ENCODE measurements at regions not wholly inside any gene's neighbourhood (a gene's known extent, or its start where the extent isn't known, plus 50 kb on each side); places are given as distances from the start of the nearest gene placed in this dataset.

DNA sequence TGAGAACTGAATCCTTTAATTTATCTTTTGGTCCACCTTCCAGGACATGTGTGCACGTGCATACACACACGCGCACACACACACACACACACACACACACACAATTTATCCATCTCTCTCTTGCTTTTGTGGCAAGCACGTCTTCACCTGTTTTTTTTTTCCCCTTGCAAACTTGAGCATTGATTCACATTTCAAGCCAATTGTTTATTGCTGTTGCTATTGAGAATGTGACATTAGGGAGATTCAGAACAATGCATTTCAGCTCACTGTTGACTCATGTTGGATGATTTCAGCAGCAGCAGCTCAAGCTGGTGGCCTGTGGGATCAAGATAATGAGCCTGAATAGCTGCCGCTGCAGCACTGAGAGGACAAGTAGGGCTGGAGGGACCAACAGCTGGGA, 128.9 kb downstream of the SNAPC1 start (continued):
- TF ChIP-seq, protein P1, sequence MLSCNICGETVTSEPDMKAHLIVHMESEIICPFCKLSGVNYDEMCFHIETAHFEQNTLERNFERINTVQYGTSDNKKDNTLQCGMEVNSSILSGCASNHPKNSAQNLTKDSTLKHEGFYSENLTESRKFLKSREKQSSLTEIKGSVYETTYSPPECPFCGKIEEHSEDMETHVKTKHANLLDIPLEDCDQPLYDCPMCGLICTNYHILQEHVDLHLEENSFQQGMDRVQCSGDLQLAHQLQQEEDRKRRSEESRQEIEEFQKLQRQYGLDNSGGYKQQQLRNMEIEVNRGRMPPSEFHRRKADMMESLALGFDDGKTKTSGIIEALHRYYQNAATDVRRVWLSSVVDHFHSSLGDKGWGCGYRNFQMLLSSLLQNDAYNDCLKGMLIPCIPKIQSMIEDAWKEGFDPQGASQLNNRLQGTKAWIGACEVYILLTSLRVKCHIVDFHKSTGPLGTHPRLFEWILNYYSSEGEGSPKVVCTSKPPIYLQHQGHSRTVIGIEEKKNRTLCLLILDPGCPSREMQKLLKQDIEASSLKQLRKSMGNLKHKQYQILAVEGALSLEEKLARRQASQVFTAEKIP (CRISPR knock-in tag; IDR thresholded peaks at IDR 0.05; ENCODE audit: borderline replicate concordance) = no peak
- TF ChIP-seq TRIM24 (CRISPR knock-in tag; IDR thresholded peaks at IDR 0.05) (no peak), ATAD3A (CRISPR knock-in tag; IDR thresholded peaks at IDR 0.05) (no peak), TGIF2 (CRISPR knock-in tag; IDR thresholded peaks at IDR 0.05) (no peak), ZNF235 (CRISPR knock-in tag; IDR thresholded peaks at IDR 0.05; ENCODE audit: borderline replicate concordance) (no peak)

DNA sequence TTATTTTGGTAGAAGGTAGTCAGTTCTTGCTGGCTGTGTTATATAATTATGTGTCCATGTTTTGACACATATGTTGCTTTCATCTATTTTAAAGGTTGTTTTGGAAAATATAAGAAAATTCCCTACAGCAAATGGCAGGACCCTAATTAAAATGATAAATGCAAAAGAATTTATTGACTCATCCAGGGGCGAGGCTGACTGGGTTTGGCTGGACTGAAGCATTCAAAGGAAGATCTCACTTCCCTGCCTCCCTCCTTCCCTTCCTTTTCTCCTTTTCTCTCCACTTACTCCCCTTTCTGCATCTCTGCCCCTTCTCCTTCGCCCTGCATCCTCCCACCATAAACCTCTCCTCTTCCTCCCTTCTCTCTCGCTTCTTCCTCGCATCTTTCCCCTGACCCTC, 129.6 kb downstream of the SNAPC1 start:
- ATAC-seq (no peak), FAIRE-seq (no peak)
- in situ Hi-C loops (cut with HindIII; ENCODE audit: extremely low pct_ligation_motif_present, low pct_unique_long_range_greater_than_20kb) = no loop called here

More for the DNA sequence above, 129.6 kb downstream of the SNAPC1 start:
- Histone ChIP-seq H3K27me3 (ENCODE audit: control insufficient read depth in 1 of 2, insufficient read depth in 2 of 2, low read length in 2 of 2) (no peaks in the 10 kb centered on the region), H3K9me3 (ENCODE audit: low read length) (no peaks in the 10 kb centered on the region), H4K20me1 (ENCODE audit: insufficient read depth, low read length) (no peaks in the 10 kb centered on the region), H3K9ac (ENCODE audit: insufficient read depth, low read depth, low read length) (no peak overlapping the region), H2AFZ (ENCODE audit: low read length) (no peak overlapping the region), H3K4me2 (ENCODE audit: low read depth, low read length) (no peak overlapping the region), H3K4me3 (replicated peaks in 1 of 3; ENCODE audit: insufficient read depth in 1 of 3, low read depth in 2 of 3, low read length in 3 of 3) (no peak overlapping the region), H3K36me3 (replicated peaks in 1 of 2; ENCODE audit: control insufficient read depth in 1 of 2, insufficient read depth in 2 of 2, low read length in 2 of 2) (no peaks in the 10 kb centered on the region), H3K27ac (ENCODE audit: extremely low read length, insufficient read depth, low read length) (no peak overlapping the region), H3K4me1 (ENCODE audit: insufficient read depth, low read length) (no peaks in the 10 kb centered on the region), H3K79me2 (ENCODE audit: insufficient read depth, low read length) (no peaks in the 10 kb centered on the region)
- WGBS (ENCODE audit: low lambda C conversion rate) = 21% methylated on average over 4 of the region's 4 CpGs
- CTCF ChIA-PET (ENCODE audit: low intra/inter-chr PET ratio, low total read pairs) = no interaction called here
- POLR2A ChIA-PET = no interaction called here
- DNase-seq (ENCODE audit: low spot score) = no peak
- TF ChIP-seq DPF2 (CRISPR knock-in tag; IDR thresholded peaks at IDR 0.05; ENCODE audit: borderline replicate concordance, low read depth) = no peak
- TF ChIP-seq SATB2 (CRISPR knock-in tag; IDR thresholded peaks at IDR 0.05) = no peak
- intact Hi-C loops (cut with micrococcal nuclease; ENCODE audit: unreplicated experiment) = no loop called here
- no TSS peak for BruUV-seq (replicated peaks)

Data from HepG2 (cell line).